ENCODE measurements at regions not wholly inside any gene's neighbourhood (a gene's known extent, or its start where the extent isn't known, plus 50 kb on each side); places are given as distances from the start of the nearest gene placed in this dataset.

DNA sequence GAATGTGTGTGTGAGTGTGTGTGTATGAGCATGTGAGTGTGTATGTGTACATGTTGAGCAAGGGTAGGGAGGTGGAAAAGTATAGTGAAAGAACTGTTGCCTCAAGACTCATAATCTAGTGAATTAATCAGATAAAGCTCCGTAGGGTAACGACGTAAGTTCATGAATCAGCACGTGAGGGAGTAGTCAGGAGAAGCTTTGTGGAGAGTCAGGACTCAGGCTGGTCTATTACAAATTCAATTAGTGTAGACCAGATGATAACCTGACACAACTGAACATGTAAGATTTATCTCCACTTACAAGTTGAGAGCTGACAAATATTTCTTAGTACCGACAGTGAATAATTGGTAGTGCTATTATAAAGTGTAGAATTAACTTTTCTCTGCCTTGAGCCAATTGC lies 194.5 kb downstream of the RAD51AP2 start:
- TF ChIP-seq CTCF (IDR thresholded peaks at IDR 0.05; ENCODE audit: low read length) = no peak
- TF ChIP-seq EZH2 (optimal IDR thresholded peaks at IDR 0.05; ENCODE audit: low read depth, low read length) = no peak
